ENCODE measurements at regions not wholly inside any gene's neighbourhood (a gene's known extent, or its start where the extent isn't known, plus 50 kb on each side); places are given as distances from the start of the nearest gene placed in this dataset.

DNA sequence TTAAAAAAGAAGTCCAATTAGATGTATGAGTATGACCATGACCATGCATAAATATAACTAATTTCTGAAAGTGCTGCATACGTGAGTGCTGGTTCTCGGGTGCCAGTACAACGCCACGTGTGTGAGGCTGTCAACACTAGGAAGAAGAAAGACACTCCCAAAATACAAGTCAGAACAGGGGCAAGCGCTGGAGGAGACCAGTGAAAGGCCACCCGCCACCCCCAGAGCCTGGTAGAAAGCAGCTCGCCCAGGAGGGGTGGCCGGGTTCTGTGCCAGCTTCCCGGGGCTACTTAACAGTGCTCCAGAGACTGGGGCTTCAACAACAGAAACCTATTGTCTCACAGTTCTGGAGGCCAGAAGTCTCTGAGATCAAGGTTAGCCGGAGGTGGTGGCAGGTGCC, 147.6 kb downstream of the RTP5 start:
- Histone ChIP-seq H3K9ac (ENCODE audit: control insufficient read depth, insufficient read depth, low read length) (no peak overlapping the region), H3K4me3 (no peak overlapping the region), H4K20me1 (ENCODE audit: control insufficient read depth, insufficient read depth) (no peaks in the 10 kb centered on the region), H3K9me3 (replicated peaks; ENCODE audit: control insufficient read depth, insufficient read depth, low read length) (no peaks in the 10 kb centered on the region), H3K4me1 (ENCODE audit: control insufficient read depth, insufficient read depth, low read length) (no peaks in the 10 kb centered on the region), H3K27ac (ENCODE audit: control insufficient read depth, insufficient read depth) (no peak overlapping the region), H3K27me3 (replicated peaks in 1 of 2; ENCODE audit: control insufficient read depth in 2 of 2, insufficient read depth in 2 of 2, low read length in 1 of 2) (no peaks in the 10 kb centered on the region; a peak in 2 of 4 replicates), H2AFZ (ENCODE audit: control insufficient read depth, low read depth, low read length) (no peak overlapping the region), H3K36me3 (ENCODE audit: control insufficient read depth in 2 of 2, insufficient read depth in 2 of 2, low read length in 1 of 2) (no peaks in the 10 kb centered on the region), H3K79me2 (ENCODE audit: control insufficient read depth, insufficient read depth, low read length) (no peaks in the 10 kb centered on the region), H3K4me2 (ENCODE audit: control insufficient read depth, insufficient read depth) (no peak overlapping the region)
- ChIA-PET CTCF (interaction anchor here (2.3 kb wide), 1 partner anchor 66 kb away, joined by 8 read pairs; no protein-coding TSS in a partner anchor), POLR2A (no interaction called here), RAD21 (ENCODE audit: unreplicated experiment) (no interaction called here), SMC1A (ENCODE audit: uncharacterized antibody, unreplicated experiment) (interaction anchor here (0.5 kb wide), 1 partner anchor 57 kb away, joined by 3 read pairs; no protein-coding TSS in a partner anchor)
- no peak for ATAC-seq
- no peak for DNase-seq (ENCODE audit: low read depth, low spot score)
- in situ Hi-C loops (cut with MboI): no loop called here
- intact Hi-C loops (cut with micrococcal nuclease; ENCODE audit: unreplicated experiment): no loop called here
- no TSS peak for BruUV-seq (replicated peaks)
- WGBS (ENCODE audit: insufficient coverage, insufficient replicate concordance, low lambda C conversion rate, missing lambda C conversion rate): 42% methylated on average over 10 of the region's 10 CpGs
- no peak for FAIRE-seq
- TF ChIP-seq EED (IDR thresholded peaks at IDR 0.05; ENCODE audit: low read depth) (no peak), LARP7 (IDR thresholded peaks at IDR 0.05) (no peak), EP300 (IDR thresholded peaks at IDR 0.05; ENCODE audit: borderline replicate concordance in 1 of 2, control insufficient read depth in 1 of 2, low read depth in 2 of 2, low read length in 2 of 2) (no peak), TCF3 (IDR thresholded peaks at IDR 0.05; ENCODE audit: borderline replicate concordance, insufficient read depth, low read depth, low read length) (no peak), ZNF217 (IDR thresholded peaks at IDR 0.05) (no peak), ZBTB40 (IDR thresholded peaks at IDR 0.05; ENCODE audit: borderline replicate concordance) (no peak)
- TF ChIP-seq, protein P1, sequence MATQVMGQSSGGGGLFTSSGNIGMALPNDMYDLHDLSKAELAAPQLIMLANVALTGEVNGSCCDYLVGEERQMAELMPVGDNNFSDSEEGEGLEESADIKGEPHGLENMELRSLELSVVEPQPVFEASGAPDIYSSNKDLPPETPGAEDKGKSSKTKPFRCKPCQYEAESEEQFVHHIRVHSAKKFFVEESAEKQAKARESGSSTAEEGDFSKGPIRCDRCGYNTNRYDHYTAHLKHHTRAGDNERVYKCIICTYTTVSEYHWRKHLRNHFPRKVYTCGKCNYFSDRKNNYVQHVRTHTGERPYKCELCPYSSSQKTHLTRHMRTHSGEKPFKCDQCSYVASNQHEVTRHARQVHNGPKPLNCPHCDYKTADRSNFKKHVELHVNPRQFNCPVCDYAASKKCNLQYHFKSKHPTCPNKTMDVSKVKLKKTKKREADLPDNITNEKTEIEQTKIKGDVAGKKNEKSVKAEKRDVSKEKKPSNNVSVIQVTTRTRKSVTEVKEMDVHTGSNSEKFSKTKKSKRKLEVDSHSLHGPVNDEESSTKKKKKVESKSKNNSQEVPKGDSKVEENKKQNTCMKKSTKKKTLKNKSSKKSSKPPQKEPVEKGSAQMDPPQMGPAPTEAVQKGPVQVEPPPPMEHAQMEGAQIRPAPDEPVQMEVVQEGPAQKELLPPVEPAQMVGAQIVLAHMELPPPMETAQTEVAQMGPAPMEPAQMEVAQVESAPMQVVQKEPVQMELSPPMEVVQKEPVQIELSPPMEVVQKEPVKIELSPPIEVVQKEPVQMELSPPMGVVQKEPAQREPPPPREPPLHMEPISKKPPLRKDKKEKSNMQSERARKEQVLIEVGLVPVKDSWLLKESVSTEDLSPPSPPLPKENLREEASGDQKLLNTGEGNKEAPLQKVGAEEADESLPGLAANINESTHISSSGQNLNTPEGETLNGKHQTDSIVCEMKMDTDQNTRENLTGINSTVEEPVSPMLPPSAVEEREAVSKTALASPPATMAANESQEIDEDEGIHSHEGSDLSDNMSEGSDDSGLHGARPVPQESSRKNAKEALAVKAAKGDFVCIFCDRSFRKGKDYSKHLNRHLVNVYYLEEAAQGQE (IDR thresholded peaks at IDR 0.05; ENCODE audit: low read depth, low read length): no peak
- TF ChIP-seq, protein P2, sequence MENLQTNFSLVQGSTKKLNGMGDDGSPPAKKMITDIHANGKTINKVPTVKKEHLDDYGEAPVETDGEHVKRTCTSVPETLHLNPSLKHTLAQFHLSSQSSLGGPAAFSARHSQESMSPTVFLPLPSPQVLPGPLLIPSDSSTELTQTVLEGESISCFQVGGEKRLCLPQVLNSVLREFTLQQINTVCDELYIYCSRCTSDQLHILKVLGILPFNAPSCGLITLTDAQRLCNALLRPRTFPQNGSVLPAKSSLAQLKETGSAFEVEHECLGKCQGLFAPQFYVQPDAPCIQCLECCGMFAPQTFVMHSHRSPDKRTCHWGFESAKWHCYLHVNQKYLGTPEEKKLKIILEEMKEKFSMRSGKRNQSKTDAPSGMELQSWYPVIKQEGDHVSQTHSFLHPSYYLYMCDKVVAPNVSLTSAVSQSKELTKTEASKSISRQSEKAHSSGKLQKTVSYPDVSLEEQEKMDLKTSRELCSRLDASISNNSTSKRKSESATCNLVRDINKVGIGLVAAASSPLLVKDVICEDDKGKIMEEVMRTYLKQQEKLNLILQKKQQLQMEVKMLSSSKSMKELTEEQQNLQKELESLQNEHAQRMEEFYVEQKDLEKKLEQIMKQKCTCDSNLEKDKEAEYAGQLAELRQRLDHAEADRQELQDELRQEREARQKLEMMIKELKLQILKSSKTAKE (IDR thresholded peaks at IDR 0.05; ENCODE audit: low read depth, poor library complexity, severe bottlenecking): no peak
